Smooth muscle cell (in vitro differentiated cells): ENCODE measurements at regions not wholly inside any gene's neighbourhood (a gene's known extent, or its start where the extent isn't known, plus 50 kb on each side); places are given as distances from the start of the nearest gene placed in this dataset.
"Not testable (repeated sequence)": the region's sequence is repeated elsewhere in the genome, so short reads cannot be mapped to it uniquely, and the experiment has no call there.

Experiments used
- DNase-seq: peaks from one replicate; lab custom pipeline; 2025; ENCODE audit not compliant: unreplicated experiment; lab: John Stamatoyannopoulos, UW
- H2AFZ ChIP-seq: fragments of 200-600 bp; sonication (generic); 2 replicates; pipeline ENCODE4 v1.6.0; 2016; ENCODE audit warnings: antibody characterized with exemption, low read depth, mild to moderate bottlenecking
- H3F3A ChIP-seq: fragments of 200-600 bp; sonication (generic); 2 replicates; pipeline ENCODE4 v1.6.0; 2017; ENCODE audit warnings: antibody characterized with exemption, low read depth
- H3K27ac ChIP-seq: fragments of 200-600 bp; sonication (generic); 2 replicates; pipeline ENCODE4 v1.5.1; 2016; ENCODE audit warnings: low read depth, mild to moderate bottlenecking
- H3K27me3 ChIP-seq: fragments of 200-600 bp; sonication (generic); 2 replicates; pipeline ENCODE4 v1.6.1; 2016; ENCODE audit warnings: low read depth, mild to moderate bottlenecking
- H3K36me3 ChIP-seq: fragments of 200-600 bp; sonication (generic); 2 replicates; pipeline ENCODE4 v1.5.1; 2016; ENCODE audit warnings: low read depth
- H3K4me1 ChIP-seq: fragments of 200-600 bp; sonication (generic); 2 replicates; pipeline ENCODE4 v1.5.1; 2016; ENCODE audit warnings: low read depth
- H3K4me2 ChIP-seq: fragments of 200-600 bp; sonication (generic); 2 replicates; pipeline ENCODE4 v1.6.0; 2016; ENCODE audit warnings: mild to moderate bottlenecking
- H3K4me3 ChIP-seq: fragments of 200-600 bp; sonication (generic); 2 replicates; pipeline ENCODE4 v1.5.1; 2016; ENCODE audit warnings: mild to moderate bottlenecking
- H3K79me2 ChIP-seq: fragments of 200-600 bp; sonication (generic); 2 replicates; pipeline ENCODE4 v1.6.0; 2016; ENCODE audit warnings: low read depth, mild to moderate bottlenecking
- H3K9ac ChIP-seq: fragments of 200-600 bp; sonication (generic); 2 replicates; pipeline ENCODE4 v1.6.0; 2016; ENCODE audit warnings: low read depth
- H3K9me3 ChIP-seq: fragments of 200-600 bp; sonication (generic); replicated peaks from 2 replicates; pipeline ENCODE4 v1.5.1; 2016; ENCODE audit warnings: low read depth
- H4K20me1 ChIP-seq: fragments of 200-600 bp; sonication (generic); 2 replicates; pipeline ENCODE4 v1.6.0; 2016; ENCODE audit warnings: low read depth
- CTCF ChIP-seq: fragments of 200-600 bp; sonication (generic); IDR thresholded peaks from 2 replicates; pipeline ENCODE4 v1.5.1; 2017; ENCODE audit warnings: borderline replicate concordance, mild to moderate bottlenecking, antibody characterized with exemption; ENCODE audit not compliant: insufficient read depth, poor library complexity, severe bottlenecking
- WGBS: methylation state at CpG from one replicate; pipeline ENCODE4 v1.1.7; 2016; ENCODE audit warnings: low lambda C conversion rate; 5-methylcytosine and 5-hydroxymethylcytosine counted together

GRCh38 chr12:54799966-54800365 lies 54.4 kb upstream of the MUCL1 start:
- not testable (repeated sequence) for H3F3A ChIP-seq, H3K9me3 ChIP-seq

GRCh38 chr12:54798651-54799050 lies 55.7 kb upstream of the MUCL1 start:
- Histone ChIP-seq H3K9me3 (no peaks in the 10 kb centered on the region), H3K79me2 (no peaks in the 10 kb centered on the region), H3K27me3 (no peaks in the 10 kb centered on the region), H3K4me2 (no peak overlapping the region), H3K9ac (no peak overlapping the region), H3K4me3 (no peak overlapping the region), H3F3A (no peaks in the 10 kb centered on the region), H3K36me3 (no peaks in the 10 kb centered on the region), H3K27ac (no peak overlapping the region), H3K4me1 (no peaks in the 10 kb centered on the region), H4K20me1 (no peaks in the 10 kb centered on the region), H2AFZ (no peak overlapping the region)
- DNase-seq = no peak
- TF ChIP-seq CTCF = no peak
- 73% methylated on average over 1 of the region's 1 CpG for WGBS

More at GRCh38 chr12:54799966-54800365, 54.4 kb upstream of the MUCL1 start:
- not testable (repeated sequence) for H3K4me1 ChIP-seq, H3K4me3 ChIP-seq, H3K9ac ChIP-seq, H3K36me3 ChIP-seq, H3K79me2 ChIP-seq, H3K4me2 ChIP-seq, H3K27ac ChIP-seq, H2AFZ ChIP-seq, H4K20me1 ChIP-seq, DNase-seq, H3K27me3 ChIP-seq
- WGBS = 94% methylated on average over 3 of the region's 3 CpGs

DNA sequence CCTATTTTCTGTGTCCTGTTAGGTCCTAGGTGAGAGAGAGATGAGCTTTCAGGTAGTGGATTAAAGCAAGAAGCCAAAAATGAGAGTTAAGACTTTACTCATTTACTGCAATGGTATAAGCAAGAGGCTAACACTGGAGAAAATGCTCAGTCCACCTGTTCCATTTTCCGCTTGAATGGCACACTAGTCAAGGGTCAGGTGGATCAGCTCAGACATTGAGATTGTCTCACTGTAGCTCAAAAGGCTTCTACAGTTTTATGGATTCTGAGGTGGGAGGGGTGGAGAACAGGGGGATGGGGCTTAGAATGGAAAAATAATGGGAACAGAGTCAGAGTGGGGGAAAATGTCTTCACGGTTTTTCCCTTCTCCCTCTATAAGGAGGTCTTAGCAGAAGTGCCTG lies 57.3 kb upstream of the MUCL1 start:
- H3K4me1 ChIP-seq = no peaks in the 10 kb centered on the region
- DNase-seq = no peak
- H3K27ac ChIP-seq = no peak overlapping the region
- no peak overlapping the region for H3K4me3 ChIP-seq
- no peaks in the 10 kb centered on the region for H4K20me1 ChIP-seq
- no peaks in the 10 kb centered on the region for H3K36me3 ChIP-seq
- TF ChIP-seq CTCF = no peak
- H3K9me3 ChIP-seq = no peaks in the 10 kb centered on the region
- H3K79me2 ChIP-seq = no peaks in the 10 kb centered on the region
- H3F3A ChIP-seq = no peaks in the 10 kb centered on the region
- no peak overlapping the region for H3K4me2 ChIP-seq
- H3K27me3 ChIP-seq = no peaks in the 10 kb centered on the region
- no peak overlapping the region for H2AFZ ChIP-seq
- H3K9ac ChIP-seq = no peak overlapping the region
- WGBS = 87% methylated on average over 2 of the region's 2 CpGs

- DNase-seq = no peak
- H2AFZ ChIP-seq = no peak overlapping the region
- H3K36me3 ChIP-seq = no peaks in the 10 kb centered on the region
- no peaks in the 10 kb centered on the region for H3K9me3 ChIP-seq
- no peak overlapping the region for H3K9ac ChIP-seq
- H3K27me3 ChIP-seq = no peaks in the 10 kb centered on the region
- no peak overlapping the region for H3K4me2 ChIP-seq
- no peaks in the 10 kb centered on the region for H3F3A ChIP-seq
- no peak for TF ChIP-seq CTCF
- no peaks in the 10 kb centered on the region for H3K79me2 ChIP-seq
- no peak overlapping the region for H3K4me3 ChIP-seq
- H4K20me1 ChIP-seq = no peaks in the 10 kb centered on the region
- WGBS = 80% methylated on average over 6 of the region's 6 CpGs
- H3K27ac ChIP-seq = no peak overlapping the region
- H3K4me1 ChIP-seq = no peaks in the 10 kb centered on the region
Measured at GRCh38 chr12:54795644-54796043, 58.7 kb upstream of the MUCL1 start.
